Nephron (organoid): ENCODE measurements at regions not wholly inside any gene's neighbourhood (a gene's known extent, or its start where the extent isn't known, plus 50 kb on each side); places are given as distances from the start of the nearest gene placed in this dataset.

Experiments
- H3K27ac Mint-ChIP-seq, 3 experiments: 2 replicates each; pipeline ENCODE4 v1.8.0; 2020; ENCODE audit warnings: mixed read lengths in 3 of 3, mild to moderate bottlenecking in 2 of 3, moderate library complexity in 1 of 3
- H3K27me3 Mint-ChIP-seq: 2 replicates; pipeline ENCODE4 v1.8.0; 2021; ENCODE audit warnings: low read depth, mild to moderate bottlenecking, moderate library complexity, mixed read lengths
- H3K36me3 Mint-ChIP-seq: 2 replicates; pipeline ENCODE4 v1.8.0; 2020; ENCODE audit warnings: low read depth, mixed read lengths
- H3K4me1 Mint-ChIP-seq: 2 replicates; pipeline ENCODE4 v1.8.0; 2020; ENCODE audit warnings: mixed read lengths
- H3K4me3 Mint-ChIP-seq, 3 experiments: 2 replicates each; pipeline ENCODE4 v1.8.0; 2020; ENCODE audit warnings: mild to moderate bottlenecking in 3 of 3, mixed read lengths in 3 of 3, moderate library complexity in 2 of 3
- H3K9me3 Mint-ChIP-seq: 2 replicates; pipeline ENCODE4 v1.8.0; 2020; ENCODE audit warnings: mixed read lengths
- TF ChIP-seq, protein P1 (sequence below), 3 experiments: fragments of 200-600 bp; sonication (generic); IDR thresholded peaks; one replicate each; pipeline ENCODE4 v1.5.0; 2021; ENCODE audit warnings: antibody characterized with exemption in 3 of 3; ENCODE audit not compliant: unreplicated experiment in 3 of 3

DNA sequence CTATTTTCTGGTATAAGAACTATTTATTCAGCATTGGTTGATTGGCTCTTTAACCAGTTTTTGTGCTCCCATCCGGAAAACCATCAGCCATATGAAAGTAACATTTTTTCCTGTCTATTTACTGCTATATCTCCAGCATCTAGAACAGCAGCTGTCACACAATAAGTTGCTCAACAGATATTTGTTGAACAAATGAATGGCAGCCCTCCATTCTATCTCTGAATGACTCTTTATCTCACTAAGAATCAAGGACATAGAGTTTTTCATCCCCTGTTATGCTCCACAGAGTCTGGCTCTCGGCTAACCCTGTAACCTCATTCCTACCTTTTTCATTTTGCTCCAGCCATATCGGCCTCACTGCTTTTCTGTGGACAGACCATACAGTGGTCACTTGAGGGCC, 145.5 kb downstream of the SLITRK6 start:
- Mint-ChIP-seq H3K9me3 (no peaks in the 10 kb centered on the region), H3K4me3 (no peak overlapping the region), H3K4me1 (no peaks in the 10 kb centered on the region), H3K36me3 (no peaks in the 10 kb centered on the region), H3K27ac (no peak overlapping the region), H3K27me3 (no peaks in the 10 kb centered on the region)
- TF ChIP-seq, protein P1, sequence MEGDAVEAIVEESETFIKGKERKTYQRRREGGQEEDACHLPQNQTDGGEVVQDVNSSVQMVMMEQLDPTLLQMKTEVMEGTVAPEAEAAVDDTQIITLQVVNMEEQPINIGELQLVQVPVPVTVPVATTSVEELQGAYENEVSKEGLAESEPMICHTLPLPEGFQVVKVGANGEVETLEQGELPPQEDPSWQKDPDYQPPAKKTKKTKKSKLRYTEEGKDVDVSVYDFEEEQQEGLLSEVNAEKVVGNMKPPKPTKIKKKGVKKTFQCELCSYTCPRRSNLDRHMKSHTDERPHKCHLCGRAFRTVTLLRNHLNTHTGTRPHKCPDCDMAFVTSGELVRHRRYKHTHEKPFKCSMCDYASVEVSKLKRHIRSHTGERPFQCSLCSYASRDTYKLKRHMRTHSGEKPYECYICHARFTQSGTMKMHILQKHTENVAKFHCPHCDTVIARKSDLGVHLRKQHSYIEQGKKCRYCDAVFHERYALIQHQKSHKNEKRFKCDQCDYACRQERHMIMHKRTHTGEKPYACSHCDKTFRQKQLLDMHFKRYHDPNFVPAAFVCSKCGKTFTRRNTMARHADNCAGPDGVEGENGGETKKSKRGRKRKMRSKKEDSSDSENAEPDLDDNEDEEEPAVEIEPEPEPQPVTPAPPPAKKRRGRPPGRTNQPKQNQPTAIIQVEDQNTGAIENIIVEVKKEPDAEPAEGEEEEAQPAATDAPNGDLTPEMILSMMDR (IDR thresholded peaks at IDR 0.05; ENCODE audit: unreplicated experiment in 3 of 3) = no peak

DNA sequence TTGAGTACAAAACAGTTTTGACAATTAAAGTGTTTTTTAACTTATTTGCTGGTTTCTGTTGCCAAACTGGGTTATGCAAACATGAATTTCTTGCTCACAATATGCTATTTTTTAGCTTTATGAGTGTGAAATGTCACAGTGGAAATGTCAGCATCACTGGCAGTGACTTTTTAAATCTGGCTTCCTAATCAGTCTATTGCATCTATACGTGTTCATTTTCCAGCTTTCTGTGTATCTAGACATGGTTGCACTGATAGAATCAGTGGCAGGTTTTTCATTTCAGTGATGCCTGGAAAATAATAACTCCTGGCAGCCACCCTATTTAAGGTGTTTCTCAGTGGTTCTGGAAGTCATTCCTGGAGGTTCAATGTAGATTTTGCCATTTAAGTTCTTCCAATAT, 146.7 kb downstream of the SLITRK6 start:
- no peaks in the 10 kb centered on the region for H3K9me3 Mint-ChIP-seq
- H3K4me1 Mint-ChIP-seq = no peaks in the 10 kb centered on the region
- no peak overlapping the region for H3K27ac Mint-ChIP-seq
- TF ChIP-seq, protein P1 (IDR thresholded peaks at IDR 0.05; ENCODE audit: unreplicated experiment in 3 of 3) = no peak
- H3K4me3 Mint-ChIP-seq = no peak overlapping the region
- no peaks in the 10 kb centered on the region for H3K36me3 Mint-ChIP-seq
- no peaks in the 10 kb centered on the region for H3K27me3 Mint-ChIP-seq

DNA sequence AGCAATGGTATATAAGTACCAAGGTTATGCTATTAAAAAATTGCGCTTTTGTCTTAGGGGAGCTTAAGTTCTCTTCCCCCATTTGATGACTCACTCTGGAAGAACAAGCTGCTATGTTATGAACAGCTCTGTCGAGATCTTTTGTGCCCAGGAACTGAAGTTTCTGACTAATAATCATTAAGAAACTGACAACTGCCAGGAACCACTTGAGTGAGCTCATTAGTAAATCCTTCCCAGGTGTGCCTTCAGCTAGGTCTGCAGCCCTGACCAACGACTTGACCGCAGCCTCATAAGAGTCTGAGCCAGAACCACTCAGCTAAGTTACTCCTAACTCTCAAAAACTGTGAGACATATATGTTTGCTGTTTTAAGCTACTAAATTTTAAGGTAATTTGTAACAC, 147.8 kb downstream of the SLITRK6 start:
- H3K4me3 Mint-ChIP-seq = no peak overlapping the region
- H3K4me1 Mint-ChIP-seq = no peaks in the 10 kb centered on the region
- no peaks in the 10 kb centered on the region for H3K9me3 Mint-ChIP-seq
- H3K36me3 Mint-ChIP-seq = no peaks in the 10 kb centered on the region
- TF ChIP-seq, protein P1 (IDR thresholded peaks at IDR 0.05; ENCODE audit: unreplicated experiment in 3 of 3) = no peak
- H3K27ac Mint-ChIP-seq = no peak overlapping the region
- no peaks in the 10 kb centered on the region for H3K27me3 Mint-ChIP-seq

- Mint-ChIP-seq H3K9me3 (no peaks in the 10 kb centered on the region), H3K27ac (no peak overlapping the region), H3K36me3 (no peaks in the 10 kb centered on the region), H3K4me1 (no peaks in the 10 kb centered on the region), H3K4me3 (no peak overlapping the region), H3K27me3 (no peaks in the 10 kb centered on the region)
- TF ChIP-seq, protein P1 (IDR thresholded peaks at IDR 0.05; ENCODE audit: unreplicated experiment in 3 of 3) = no peak
Measured at GRCh38 chr13:85650613-85651012, 148.6 kb downstream of the SLITRK6 start.

- H3K4me1 Mint-ChIP-seq = no peaks in the 10 kb centered on the region
- H3K27me3 Mint-ChIP-seq = no peaks in the 10 kb centered on the region
Measured at GRCh38 chr13:85640727-85641126, 158.5 kb downstream of the SLITRK6 start.

DNA sequence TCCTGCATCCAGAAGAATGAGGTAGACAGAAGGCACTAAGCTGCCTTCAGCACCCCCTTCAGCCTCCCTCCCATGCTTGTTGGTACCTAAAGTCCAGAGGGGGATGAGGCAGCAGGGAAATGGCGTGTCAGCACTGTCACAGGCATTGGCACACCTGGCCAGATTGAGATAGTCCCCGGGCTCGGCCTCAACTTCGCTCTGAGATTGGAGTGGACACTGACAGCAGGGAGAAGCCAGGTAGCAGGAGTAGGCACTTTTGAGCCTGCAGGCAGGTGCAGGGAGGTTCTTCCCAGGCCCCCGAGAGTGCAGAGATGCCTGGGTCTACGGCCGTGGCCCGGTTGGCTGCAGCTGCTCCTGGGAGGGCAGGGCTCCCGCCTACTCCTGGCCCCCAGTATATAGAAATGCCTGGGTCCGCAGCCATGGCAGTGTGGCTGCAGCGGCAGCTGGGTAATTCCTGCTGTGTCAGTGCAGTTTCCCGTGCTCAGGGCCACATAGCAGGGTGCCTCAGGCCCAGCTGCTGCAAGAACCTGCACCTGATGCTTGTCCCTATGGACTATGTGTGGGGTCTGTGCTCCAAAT, 160.3 kb downstream of the SLITRK6 start:
- Mint-ChIP-seq H3K27ac (no peak overlapping the region), H3K4me3 (no peak overlapping the region), H3K9me3 (no peaks in the 10 kb centered on the region), H3K4me1 (no peaks in the 10 kb centered on the region), H3K36me3 (no peaks in the 10 kb centered on the region), H3K27me3 (no peaks in the 10 kb centered on the region)
- TF ChIP-seq, protein P1 (IDR thresholded peaks at IDR 0.05; ENCODE audit: unreplicated experiment in 3 of 3) = no peak

More at GRCh38 chr13:85640727-85641126, 158.5 kb downstream of the SLITRK6 start:
- no peaks in the 10 kb centered on the region for H3K36me3 Mint-ChIP-seq
- H3K9me3 Mint-ChIP-seq = no peaks in the 10 kb centered on the region
- H3K4me3 Mint-ChIP-seq = no peak overlapping the region
- TF ChIP-seq, protein P1 (IDR thresholded peaks at IDR 0.05; ENCODE audit: unreplicated experiment in 3 of 3) = no peak
- H3K27ac Mint-ChIP-seq = no peak overlapping the region
